ENCODE measurements at regions not wholly inside any gene's neighbourhood (a gene's known extent, or its start where the extent isn't known, plus 50 kb on each side); places are given as distances from the start of the nearest gene placed in this dataset.

DNA sequence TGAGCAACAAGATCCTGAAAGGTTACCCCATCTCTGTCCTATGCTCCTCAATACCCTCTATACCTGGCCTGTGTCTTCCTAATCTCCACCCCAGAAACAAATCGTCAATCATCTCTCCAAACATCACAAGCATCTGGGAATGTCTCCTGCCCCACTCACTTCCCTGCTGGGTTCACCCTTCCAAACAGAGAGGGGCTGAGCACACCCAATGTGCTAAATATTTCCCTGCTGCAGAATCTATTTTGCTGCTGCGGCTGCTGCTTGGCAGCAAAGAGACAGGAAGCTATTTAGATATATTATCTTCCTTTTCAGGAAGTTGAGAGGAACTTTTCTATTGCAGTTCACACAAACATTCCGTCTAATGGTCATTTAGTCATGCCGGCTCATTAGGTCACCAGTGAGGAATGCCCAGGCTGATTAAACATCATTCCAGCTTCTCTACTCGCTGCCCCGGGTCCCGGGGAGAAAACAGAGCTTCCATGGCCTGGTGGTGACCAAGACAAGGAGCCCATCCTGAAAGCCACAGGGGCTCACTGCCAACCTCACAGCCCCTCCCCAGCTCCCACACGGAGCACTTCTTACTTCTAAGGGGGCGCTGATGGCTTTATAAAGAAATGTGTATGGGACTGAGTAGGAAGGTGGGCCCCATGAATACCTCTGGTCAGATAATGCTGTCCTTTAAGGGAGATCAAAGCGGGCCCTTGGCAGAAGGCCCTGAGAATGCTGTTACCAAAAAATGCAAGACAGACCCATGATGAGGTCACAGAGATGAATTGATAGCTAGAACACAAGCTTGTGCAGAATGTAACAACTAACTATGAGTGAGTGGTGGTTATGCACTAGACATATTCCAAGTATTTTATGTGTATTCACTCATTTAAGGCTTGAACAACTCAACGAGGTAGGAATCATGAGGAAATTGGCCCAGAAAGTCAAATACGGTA, 218.3 kb downstream of the SOX9 start:
- H3K27me3 ChIP-seq, result no peaks in the 10 kb centered on the region
- H3K36me3 ChIP-seq, result no peaks in the 10 kb centered on the region
- intact Hi-C loops (cut with DNase I), result loop anchor here (5.0 kb wide), 1 partner anchor 67 kb away; no protein-coding TSS in a partner anchor
- TF ChIP-seq, protein P1, sequence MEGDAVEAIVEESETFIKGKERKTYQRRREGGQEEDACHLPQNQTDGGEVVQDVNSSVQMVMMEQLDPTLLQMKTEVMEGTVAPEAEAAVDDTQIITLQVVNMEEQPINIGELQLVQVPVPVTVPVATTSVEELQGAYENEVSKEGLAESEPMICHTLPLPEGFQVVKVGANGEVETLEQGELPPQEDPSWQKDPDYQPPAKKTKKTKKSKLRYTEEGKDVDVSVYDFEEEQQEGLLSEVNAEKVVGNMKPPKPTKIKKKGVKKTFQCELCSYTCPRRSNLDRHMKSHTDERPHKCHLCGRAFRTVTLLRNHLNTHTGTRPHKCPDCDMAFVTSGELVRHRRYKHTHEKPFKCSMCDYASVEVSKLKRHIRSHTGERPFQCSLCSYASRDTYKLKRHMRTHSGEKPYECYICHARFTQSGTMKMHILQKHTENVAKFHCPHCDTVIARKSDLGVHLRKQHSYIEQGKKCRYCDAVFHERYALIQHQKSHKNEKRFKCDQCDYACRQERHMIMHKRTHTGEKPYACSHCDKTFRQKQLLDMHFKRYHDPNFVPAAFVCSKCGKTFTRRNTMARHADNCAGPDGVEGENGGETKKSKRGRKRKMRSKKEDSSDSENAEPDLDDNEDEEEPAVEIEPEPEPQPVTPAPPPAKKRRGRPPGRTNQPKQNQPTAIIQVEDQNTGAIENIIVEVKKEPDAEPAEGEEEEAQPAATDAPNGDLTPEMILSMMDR (IDR thresholded peaks at IDR 0.05), result no peak
- no peaks in the 10 kb centered on the region for H3K9me3 ChIP-seq
- H3K4me3 ChIP-seq, result no peak overlapping the region
- H3K27ac ChIP-seq, result no peak overlapping the region
- peak overlapping the region in 1 of 2 donors; percentile 31 for H3K9ac ChIP-seq (ENCODE audit: low read depth in 2 of 2, low read length in 2 of 2)
- peak; percentile 24 for DNase-seq
- H3K4me1 ChIP-seq, result peaks cover 6% of the 10 kb centered on the region

- Histone ChIP-seq H3K36me3 (no peaks in the 10 kb centered on the region), H3K9me3 (no peaks in the 10 kb centered on the region), H3K27ac (no peak overlapping the region), H3K4me3 (no peak overlapping the region), H3K27me3 (no peaks in the 10 kb centered on the region), H3K9ac (ENCODE audit: low read depth in 2 of 2, low read length in 2 of 2) (no peak overlapping the region), H3K4me1 (peaks cover 6% of the 10 kb centered on the region)
- TF ChIP-seq, protein P1 (IDR thresholded peaks at IDR 0.05), result no peak
- no peak for DNase-seq
- intact Hi-C loops (cut with DNase I), result no loop called here
These were observed 220.0 kb downstream of the SOX9 start for GRCh38 chr17:72340836-72341235.

DNA sequence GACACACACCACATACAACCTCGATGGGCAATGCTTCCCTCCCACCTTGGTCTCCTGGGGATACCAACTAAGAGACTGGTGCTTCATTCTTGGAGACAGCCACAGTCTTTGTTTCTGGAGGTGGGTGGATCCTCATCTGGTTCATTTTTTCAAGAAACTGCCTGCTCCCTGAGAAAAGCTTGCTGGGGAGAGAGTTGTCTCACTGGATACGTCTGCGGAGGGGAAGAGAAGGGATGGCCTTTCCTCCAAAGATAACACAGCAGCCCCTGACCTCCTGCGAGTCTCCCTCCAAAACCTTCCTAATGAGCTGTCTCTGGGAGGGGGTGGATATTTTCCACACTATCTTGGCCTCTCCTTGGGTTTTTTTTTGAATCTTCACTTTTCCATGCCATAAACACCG, 221.2 kb downstream of the SOX9 start:
- DNase-seq, result no peak
- no peaks in the 10 kb centered on the region for H3K27me3 ChIP-seq
- TF ChIP-seq, protein P1 (IDR thresholded peaks at IDR 0.05), result no peak
- no peaks in the 10 kb centered on the region for H3K36me3 ChIP-seq
- H3K9ac ChIP-seq (ENCODE audit: low read depth in 2 of 2, low read length in 2 of 2), result no peak overlapping the region
- no peaks in the 10 kb centered on the region for H3K9me3 ChIP-seq
- peaks cover 6% of the 10 kb centered on the region for H3K4me1 ChIP-seq
- intact Hi-C loops (cut with DNase I), result no loop called here
- no peak overlapping the region for H3K4me3 ChIP-seq
- H3K27ac ChIP-seq, result no peak overlapping the region

DNA sequence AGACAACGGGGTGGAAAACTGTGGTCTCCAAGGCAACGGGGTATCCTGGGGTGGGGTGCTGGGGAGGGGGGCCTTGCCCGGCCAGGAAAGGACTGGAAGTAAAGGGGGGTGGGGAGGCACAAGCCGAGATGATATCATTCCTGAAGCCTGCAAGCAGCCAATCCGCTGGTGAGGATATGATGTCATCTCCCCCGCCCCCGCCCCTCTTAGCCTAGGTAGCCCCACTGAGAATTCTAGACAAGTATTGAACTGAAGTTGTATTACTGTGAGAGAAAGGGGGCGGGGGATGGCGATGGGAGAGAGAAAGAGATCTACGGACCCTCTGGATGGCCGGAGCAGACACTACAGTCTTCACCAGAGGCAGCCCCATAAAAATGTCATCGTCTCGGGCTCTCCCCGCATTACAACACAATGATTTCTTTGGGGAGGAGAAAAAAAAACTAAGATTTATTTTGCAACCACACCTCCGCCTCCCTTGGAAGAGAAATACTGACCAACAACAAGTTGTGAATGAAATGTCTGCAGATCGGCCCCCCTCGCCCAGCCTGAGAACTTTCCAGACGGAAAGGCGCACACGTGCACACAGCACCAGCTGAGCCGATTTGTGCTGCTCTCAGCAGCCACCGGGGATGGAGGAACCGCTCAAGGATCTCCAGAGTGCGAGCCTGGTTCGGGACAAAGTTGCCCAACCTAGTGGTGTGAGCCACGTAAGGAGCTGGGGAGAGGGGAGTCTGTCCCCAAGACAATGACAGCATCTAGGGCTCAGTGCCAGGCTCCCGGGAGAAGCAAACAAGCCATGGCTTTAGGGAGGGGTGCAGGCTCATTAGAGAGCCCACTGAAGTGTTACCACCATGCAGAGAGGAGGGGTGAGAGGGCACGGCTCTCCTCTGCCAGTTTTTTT, 222.1 kb downstream of the SOX9 start:
- Histone ChIP-seq H3K9me3 (no peaks in the 10 kb centered on the region), H3K27ac (no peak overlapping the region), H3K36me3 (no peaks in the 10 kb centered on the region), H3K27me3 (no peaks in the 10 kb centered on the region), H3K4me1 (peaks cover 6% of the 10 kb centered on the region), H3K4me3 (no peak overlapping the region), H3K9ac (ENCODE audit: low read depth in 2 of 2, low read length in 2 of 2) (no peak overlapping the region)
- DNase-seq, result no peak
- intact Hi-C loops (cut with DNase I), result no loop called here
- TF ChIP-seq, protein P1 (IDR thresholded peaks at IDR 0.05), result no peak

DNA sequence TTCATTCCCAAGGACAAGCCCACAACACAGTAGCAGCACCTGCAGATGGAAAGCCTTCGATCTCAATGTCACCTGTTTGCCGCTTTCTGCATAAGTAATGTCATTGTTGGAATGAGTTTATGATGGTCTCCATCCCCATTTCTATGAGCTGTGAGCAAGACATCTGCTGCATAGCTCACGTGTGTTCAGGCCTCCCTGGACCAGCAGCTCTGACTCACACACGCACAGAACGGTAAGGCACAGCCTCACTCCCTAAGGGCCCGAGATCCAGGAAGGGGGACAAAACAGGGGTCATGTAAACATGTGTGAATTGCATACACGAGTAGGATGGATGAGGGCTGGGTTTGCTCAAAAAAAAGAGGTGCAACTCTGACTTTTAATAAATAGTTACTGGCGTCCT, 223.1 kb downstream of the SOX9 start:
- DNase-seq, result no peak
- H3K4me3 ChIP-seq, result no peak overlapping the region

More for the DNA sequence above, 223.1 kb downstream of the SOX9 start:
- TF ChIP-seq, protein P1 (IDR thresholded peaks at IDR 0.05), result no peak
- no peak overlapping the region for H3K27ac ChIP-seq
- H3K9me3 ChIP-seq, result no peaks in the 10 kb centered on the region
- H3K36me3 ChIP-seq, result no peaks in the 10 kb centered on the region
- peaks cover 4% of the 10 kb centered on the region for H3K4me1 ChIP-seq
- H3K27me3 ChIP-seq, result no peaks in the 10 kb centered on the region
- intact Hi-C loops (cut with DNase I), result no loop called here
- no peak overlapping the region for H3K9ac ChIP-seq (ENCODE audit: low read depth in 2 of 2, low read length in 2 of 2)

Data from colonic mucosa (tissue), 4 donors.